ENCODE measurements at regions not wholly inside any gene's neighbourhood (a gene's known extent, or its start where the extent isn't known, plus 50 kb on each side); places are given as distances from the start of the nearest gene placed in this dataset.

DNA sequence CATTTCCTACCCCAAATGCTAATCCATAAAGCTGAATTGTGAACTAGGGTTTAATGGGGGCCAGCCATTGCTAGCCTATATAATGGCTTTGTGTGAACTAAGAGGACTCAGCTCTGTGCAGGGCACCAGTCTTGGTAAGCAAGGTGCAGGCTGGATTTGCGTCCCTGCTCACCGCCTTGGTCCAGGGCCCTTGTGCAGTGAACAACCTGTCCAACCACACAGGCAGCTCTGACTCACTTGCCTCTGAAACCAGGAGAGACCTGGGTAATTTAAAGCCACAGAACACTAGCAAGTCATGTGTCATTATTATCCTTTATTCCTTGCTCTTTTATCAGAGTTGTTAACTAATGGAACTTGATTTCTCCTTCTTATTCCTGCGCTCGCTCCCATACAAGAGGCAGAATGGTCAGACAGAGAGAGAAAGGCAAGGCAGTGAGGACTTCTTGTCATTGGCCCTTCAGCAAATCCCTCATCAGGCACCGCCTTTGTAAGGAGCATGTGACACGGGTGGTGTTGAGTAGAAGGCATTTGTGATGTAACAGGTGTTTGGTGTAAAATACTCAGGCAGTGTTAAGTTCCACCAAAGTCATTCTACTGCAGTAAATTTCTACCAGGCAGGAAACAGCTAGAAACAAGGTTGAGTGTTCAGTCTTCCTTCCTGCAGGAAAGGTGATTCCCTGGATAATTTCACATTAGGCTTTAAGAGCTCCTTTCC is 67.3 kb upstream of the OLIG2 start (continued):
- TF ChIP-seq, protein P1, sequence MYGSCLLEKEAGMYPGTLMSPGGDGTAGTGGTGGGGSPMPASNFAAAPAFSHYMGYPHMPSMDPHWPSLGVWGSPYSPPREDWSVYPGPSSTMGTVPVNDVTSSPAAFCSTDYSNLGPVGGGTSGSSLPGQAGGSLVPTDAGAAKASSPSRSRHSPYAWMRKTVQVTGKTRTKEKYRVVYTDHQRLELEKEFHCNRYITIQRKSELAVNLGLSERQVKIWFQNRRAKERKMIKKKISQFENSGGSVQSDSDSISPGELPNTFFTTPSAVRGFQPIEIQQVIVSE (CRISPR knock-in tag; IDR thresholded peaks at IDR 0.05; ENCODE audit: borderline replicate concordance): no peak
- TF ChIP-seq, protein P2, sequence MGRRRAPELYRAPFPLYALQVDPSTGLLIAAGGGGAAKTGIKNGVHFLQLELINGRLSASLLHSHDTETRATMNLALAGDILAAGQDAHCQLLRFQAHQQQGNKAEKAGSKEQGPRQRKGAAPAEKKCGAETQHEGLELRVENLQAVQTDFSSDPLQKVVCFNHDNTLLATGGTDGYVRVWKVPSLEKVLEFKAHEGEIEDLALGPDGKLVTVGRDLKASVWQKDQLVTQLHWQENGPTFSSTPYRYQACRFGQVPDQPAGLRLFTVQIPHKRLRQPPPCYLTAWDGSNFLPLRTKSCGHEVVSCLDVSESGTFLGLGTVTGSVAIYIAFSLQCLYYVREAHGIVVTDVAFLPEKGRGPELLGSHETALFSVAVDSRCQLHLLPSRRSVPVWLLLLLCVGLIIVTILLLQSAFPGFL (CRISPR knock-in tag; IDR thresholded peaks at IDR 0.05; ENCODE audit: borderline replicate concordance): no peak
- TF ChIP-seq, protein P3, sequence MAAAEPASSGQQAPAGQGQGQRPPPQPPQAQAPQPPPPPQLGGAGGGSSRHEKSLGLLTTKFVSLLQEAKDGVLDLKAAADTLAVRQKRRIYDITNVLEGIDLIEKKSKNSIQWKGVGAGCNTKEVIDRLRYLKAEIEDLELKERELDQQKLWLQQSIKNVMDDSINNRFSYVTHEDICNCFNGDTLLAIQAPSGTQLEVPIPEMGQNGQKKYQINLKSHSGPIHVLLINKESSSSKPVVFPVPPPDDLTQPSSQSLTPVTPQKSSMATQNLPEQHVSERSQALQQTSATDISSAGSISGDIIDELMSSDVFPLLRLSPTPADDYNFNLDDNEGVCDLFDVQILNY (CRISPR knock-in tag; IDR thresholded peaks at IDR 0.05): no peak
- TF ChIP-seq, protein P4, sequence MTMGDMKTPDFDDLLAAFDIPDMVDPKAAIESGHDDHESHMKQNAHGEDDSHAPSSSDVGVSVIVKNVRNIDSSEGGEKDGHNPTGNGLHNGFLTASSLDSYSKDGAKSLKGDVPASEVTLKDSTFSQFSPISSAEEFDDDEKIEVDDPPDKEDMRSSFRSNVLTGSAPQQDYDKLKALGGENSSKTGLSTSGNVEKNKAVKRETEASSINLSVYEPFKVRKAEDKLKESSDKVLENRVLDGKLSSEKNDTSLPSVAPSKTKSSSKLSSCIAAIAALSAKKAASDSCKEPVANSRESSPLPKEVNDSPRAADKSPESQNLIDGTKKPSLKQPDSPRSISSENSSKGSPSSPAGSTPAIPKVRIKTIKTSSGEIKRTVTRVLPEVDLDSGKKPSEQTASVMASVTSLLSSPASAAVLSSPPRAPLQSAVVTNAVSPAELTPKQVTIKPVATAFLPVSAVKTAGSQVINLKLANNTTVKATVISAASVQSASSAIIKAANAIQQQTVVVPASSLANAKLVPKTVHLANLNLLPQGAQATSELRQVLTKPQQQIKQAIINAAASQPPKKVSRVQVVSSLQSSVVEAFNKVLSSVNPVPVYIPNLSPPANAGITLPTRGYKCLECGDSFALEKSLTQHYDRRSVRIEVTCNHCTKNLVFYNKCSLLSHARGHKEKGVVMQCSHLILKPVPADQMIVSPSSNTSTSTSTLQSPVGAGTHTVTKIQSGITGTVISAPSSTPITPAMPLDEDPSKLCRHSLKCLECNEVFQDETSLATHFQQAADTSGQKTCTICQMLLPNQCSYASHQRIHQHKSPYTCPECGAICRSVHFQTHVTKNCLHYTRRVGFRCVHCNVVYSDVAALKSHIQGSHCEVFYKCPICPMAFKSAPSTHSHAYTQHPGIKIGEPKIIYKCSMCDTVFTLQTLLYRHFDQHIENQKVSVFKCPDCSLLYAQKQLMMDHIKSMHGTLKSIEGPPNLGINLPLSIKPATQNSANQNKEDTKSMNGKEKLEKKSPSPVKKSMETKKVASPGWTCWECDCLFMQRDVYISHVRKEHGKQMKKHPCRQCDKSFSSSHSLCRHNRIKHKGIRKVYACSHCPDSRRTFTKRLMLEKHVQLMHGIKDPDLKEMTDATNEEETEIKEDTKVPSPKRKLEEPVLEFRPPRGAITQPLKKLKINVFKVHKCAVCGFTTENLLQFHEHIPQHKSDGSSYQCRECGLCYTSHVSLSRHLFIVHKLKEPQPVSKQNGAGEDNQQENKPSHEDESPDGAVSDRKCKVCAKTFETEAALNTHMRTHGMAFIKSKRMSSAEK (CRISPR knock-in tag; IDR thresholded peaks at IDR 0.05; ENCODE audit: borderline replicate concordance): no peak
- TF ChIP-seq, protein P5, sequence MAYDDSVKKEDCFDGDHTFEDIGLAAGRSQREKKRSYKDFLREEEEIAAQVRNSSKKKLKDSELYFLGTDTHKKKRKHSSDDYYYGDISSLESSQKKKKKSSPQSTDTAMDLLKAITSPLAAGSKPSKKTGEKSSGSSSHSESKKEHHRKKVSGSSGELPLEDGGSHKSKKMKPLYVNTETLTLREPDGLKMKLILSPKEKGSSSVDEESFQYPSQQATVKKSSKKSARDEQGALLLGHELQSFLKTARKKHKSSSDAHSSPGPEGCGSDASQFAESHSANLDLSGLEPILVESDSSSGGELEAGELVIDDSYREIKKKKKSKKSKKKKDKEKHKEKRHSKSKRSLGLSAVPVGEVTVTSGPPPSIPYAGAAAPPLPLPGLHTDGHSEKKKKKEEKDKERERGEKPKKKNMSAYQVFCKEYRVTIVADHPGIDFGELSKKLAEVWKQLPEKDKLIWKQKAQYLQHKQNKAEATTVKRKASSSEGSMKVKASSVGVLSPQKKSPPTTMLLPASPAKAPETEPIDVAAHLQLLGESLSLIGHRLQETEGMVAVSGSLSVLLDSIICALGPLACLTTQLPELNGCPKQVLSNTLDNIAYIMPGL (CRISPR knock-in tag; IDR thresholded peaks at IDR 0.05): no peak
- TF ChIP-seq ATF1 (CRISPR knock-in tag; IDR thresholded peaks at IDR 0.05) (no peak), ZNF671 (CRISPR knock-in tag; IDR thresholded peaks at IDR 0.05) (no peak), CREM (CRISPR knock-in tag; IDR thresholded peaks at IDR 0.05) (no peak)

DNA sequence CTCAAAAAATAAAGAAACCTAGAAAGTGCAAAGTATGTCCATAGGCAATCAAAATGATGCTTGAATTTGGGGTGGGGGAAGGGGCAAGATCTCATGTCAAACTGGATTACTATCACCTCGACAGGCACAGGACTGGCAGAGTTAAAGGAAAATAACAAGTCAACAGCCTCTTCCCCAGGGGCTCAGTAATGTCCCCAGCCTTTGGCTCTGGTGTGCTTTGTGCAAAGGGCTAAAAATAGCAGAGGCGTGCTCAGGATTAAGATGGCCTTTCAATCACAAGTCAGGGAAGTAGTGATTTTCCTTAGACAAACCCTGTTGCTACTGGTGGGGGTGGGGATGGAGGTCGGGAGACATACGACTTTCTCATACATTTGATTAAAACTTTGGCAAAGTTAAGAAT is 63.5 kb upstream of the OLIG2 start:
- H3K4me3 Mint-ChIP-seq: no peak overlapping the region
- no peak for TF ChIP-seq TP53 (CRISPR knock-in tag; IDR thresholded peaks at IDR 0.05)
- ATAC-seq (no peak), DNase-seq (ENCODE audit: low spot score) (no peak)
- H3K4me1 Mint-ChIP-seq: peaks cover 59% of the 10 kb centered on the region
- no peak overlapping the region for H3K27ac Mint-ChIP-seq
- ChIA-PET CTCF (interaction anchor here (2.1 kb wide), 1 partner anchor 22 kb away, joined by 6 read pairs; no protein-coding TSS in a partner anchor), POLR2A (no interaction called here)
- H3K36me3 Mint-ChIP-seq: no peaks in the 10 kb centered on the region
- H3K9me3 Mint-ChIP-seq: peaks cover 6% of the 10 kb centered on the region
- H3K27me3 Mint-ChIP-seq (ENCODE audit: low read depth): no peaks in the 10 kb centered on the region; the same call in 1 of the 2 replicates

DNA sequence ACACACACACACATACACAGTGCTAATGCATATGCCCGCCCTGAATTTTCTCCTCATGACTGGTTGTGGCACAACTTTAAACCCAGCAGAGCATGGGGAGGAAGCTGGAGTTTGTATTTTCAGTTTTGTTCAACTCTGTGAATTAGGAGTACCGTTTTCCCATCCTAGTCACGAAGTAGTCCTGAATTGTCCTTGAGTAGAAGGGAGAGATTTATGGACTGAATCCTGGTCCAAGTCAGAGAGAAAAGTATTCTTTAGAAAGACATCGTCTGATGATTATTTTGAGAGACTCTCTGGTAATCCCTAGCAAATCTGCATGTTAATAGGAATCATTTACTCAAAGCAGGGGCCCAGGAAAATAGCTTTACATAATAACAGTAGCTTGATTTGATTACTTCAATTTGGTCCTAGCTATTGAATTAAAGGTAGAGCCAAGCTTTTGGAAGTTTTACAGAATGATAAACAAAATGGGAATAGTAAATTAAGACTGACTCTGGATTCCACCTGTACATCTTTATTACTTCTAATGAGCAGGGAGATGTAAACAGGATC is 60.5 kb upstream of the OLIG2 start:
- H3K27ac Mint-ChIP-seq: peak overlapping the region; percentile 52; the same call in 1 of the 2 replicates
- ChIA-PET CTCF (interaction anchor here (0.7 to 1.8 kb wide), 2 partner anchors 25 to 232 kb away, joined by 3 to 7 read pairs; no protein-coding TSS in a partner anchor), POLR2A (no interaction called here)
- H3K9me3 Mint-ChIP-seq: peaks cover 28% of the 10 kb centered on the region
- no peak for DNase-seq (ENCODE audit: low spot score)
- peaks cover 26% of the 10 kb centered on the region for H3K36me3 Mint-ChIP-seq
- no peak for ATAC-seq
- peaks cover 55% of the 10 kb centered on the region for H3K4me1 Mint-ChIP-seq
- H3K4me3 Mint-ChIP-seq: peak overlapping the region; percentile 5; the same call in 1 of the 2 replicates
- H3K27me3 Mint-ChIP-seq (ENCODE audit: low read depth): peaks cover 6% of the 10 kb centered on the region; the same call in 1 of the 2 replicates
- no peak for TF ChIP-seq MYBL2 (CRISPR knock-in tag; IDR thresholded peaks at IDR 0.05)
- no peak for TF ChIP-seq NR1H2 (CRISPR knock-in tag; IDR thresholded peaks at IDR 0.05)
- TF ChIP-seq, protein P5 (CRISPR knock-in tag; IDR thresholded peaks at IDR 0.05): no peak
- no peak for TF ChIP-seq TEAD1 (CRISPR knock-in tag; IDR thresholded peaks at IDR 0.05)
- TF ChIP-seq, protein P6, sequence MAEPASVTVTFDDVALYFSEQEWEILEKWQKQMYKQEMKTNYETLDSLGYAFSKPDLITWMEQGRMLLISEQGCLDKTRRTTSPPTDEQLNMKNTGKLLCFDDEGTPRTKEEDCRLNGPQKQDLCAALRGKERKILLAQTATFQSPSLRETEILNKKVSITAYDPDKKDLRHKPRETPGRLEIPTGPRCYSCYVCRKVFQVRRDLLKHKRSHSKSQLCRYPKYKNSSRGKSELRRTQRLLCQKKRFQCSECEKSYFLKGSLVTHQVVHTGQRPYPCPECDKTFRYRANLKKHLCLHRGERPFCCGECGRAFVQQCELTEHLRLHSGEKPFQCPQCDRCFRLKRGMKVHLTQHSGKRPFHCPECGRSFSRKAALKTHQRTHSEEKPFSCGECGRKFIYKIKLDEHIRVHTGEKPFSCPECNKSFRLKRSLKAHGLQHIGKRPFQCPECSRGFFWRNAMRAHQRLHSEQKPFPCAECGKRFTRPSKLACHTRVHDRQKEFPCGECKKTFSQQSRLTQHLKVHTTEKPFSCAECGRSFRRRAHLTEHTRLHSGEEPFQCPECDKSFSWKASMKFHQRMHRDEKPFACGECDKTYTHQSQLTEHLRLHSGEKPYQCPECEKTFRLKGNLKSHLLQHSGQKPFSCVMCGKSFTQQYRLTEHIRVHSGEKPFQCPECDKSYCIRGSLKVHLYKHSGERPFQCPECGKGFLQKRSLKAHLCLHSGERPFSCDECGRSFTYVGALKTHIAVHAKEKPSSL (CRISPR knock-in tag; conservative IDR thresholded peaks at IDR 0.05): no peak
- TF ChIP-seq, protein P7, sequence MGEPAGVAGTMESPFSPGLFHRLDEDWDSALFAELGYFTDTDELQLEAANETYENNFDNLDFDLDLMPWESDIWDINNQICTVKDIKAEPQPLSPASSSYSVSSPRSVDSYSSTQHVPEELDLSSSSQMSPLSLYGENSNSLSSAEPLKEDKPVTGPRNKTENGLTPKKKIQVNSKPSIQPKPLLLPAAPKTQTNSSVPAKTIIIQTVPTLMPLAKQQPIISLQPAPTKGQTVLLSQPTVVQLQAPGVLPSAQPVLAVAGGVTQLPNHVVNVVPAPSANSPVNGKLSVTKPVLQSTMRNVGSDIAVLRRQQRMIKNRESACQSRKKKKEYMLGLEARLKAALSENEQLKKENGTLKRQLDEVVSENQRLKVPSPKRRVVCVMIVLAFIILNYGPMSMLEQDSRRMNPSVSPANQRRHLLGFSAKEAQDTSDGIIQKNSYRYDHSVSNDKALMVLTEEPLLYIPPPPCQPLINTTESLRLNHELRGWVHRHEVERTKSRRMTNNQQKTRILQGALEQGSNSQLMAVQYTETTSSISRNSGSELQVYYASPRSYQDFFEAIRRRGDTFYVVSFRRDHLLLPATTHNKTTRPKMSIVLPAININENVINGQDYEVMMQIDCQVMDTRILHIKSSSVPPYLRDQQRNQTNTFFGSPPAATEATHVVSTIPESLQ (CRISPR knock-in tag; IDR thresholded peaks at IDR 0.05): no peak
- TF ChIP-seq RELA (CRISPR knock-in tag; IDR thresholded peaks at IDR 0.05; ENCODE audit: borderline replicate concordance): no peak
